ENCODE measurements at regions not wholly inside any gene's neighbourhood (a gene's known extent, or its start where the extent isn't known, plus 50 kb on each side); places are given as distances from the start of the nearest gene placed in this dataset.

- no peak for DNase-seq (ENCODE audit: low spot score)
Measured at GRCh38 chr1:30419831-30420230, 303.6 kb downstream of the MATN1 start.

- DNase-seq (ENCODE audit: low spot score): no peak
Measured at GRCh38 chr1:30418939-30419720, 304.3 kb downstream of the MATN1 start.

- DNase-seq (ENCODE audit: low spot score): no peak
Measured at GRCh38 chr1:30418061-30418938, 305.1 kb downstream of the MATN1 start.

- DNase-seq (ENCODE audit: low spot score): no peak
Measured at GRCh38 chr1:30417701-30418046, 305.7 kb downstream of the MATN1 start.

GRCh38 chr1:30417001-30417700 lies 306.2 kb downstream of the MATN1 start:
- DNase-seq (ENCODE audit: low spot score): no peak

DNA sequence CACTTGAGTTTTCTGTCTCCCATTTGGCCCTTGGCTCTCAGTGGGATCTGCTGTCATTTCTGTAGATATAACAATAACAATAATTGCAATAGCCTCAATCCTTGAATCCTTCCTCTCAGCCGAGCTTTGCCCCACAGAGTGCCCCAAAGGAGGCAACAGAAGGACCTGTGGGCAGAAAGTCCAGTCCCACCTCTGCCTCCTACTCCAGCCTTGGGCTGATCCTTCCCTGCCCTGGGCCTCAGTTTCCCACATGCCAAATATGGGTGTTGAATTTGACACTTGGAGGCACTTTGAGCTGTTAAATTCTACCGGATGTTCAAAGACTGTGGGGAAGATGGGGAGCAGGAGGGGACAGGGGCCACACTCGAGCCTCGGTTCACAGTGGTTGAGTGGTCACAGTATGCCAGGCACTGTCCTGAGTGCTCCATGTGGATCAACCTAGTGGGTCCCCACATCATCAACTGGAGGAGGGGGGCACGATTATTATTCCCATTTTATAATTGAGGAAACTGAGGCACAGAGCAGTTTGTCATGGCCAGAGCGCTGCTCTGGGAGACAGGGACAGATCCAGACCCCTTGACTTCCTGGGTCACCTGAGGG lies 307.1 kb downstream of the MATN1 start:
- no peak for DNase-seq (ENCODE audit: low spot score)

DNA sequence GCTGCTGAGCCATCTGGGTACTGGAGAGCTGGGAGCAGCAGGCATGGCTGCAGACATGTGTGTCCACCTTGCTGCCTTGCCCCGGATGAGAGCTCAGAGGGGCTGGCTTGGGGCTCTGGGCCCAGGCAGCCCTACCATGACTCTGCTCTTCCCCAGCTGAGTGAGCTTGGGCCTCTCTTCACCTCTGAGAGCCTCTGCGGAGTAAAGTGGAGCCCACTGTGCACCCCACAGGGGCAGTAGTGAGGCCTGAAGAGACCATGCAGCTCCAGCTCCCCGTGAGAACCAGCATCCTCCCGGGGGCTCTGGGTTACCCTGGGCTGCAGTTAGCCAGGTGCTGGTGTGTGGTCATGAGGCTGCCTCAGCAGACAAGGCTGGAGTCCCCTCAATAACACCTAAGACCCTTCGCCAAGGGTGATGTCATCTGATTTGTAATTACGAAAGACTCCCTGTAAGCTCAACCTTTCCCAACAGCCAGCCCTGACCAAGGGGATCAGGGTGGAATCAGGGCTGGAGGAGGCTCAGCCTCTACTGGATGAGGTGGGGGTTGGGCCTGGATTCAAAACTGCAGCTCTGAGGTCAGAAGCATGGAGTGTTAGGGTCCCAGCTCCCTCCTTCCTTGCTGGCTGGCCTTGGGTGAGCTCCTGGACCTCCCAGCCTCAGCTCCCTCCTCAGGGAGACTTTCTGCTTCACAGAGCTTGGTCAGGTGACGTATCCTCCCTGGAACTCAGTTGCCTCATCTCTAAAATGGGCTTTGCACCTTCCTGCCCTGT lies 308.0 kb downstream of the MATN1 start:
- DNase-seq (ENCODE audit: low spot score): no peak

GRCh38 chr1:30414851-30415165 lies 308.6 kb downstream of the MATN1 start:
- DNase-seq (ENCODE audit: low spot score): no peak

DNA sequence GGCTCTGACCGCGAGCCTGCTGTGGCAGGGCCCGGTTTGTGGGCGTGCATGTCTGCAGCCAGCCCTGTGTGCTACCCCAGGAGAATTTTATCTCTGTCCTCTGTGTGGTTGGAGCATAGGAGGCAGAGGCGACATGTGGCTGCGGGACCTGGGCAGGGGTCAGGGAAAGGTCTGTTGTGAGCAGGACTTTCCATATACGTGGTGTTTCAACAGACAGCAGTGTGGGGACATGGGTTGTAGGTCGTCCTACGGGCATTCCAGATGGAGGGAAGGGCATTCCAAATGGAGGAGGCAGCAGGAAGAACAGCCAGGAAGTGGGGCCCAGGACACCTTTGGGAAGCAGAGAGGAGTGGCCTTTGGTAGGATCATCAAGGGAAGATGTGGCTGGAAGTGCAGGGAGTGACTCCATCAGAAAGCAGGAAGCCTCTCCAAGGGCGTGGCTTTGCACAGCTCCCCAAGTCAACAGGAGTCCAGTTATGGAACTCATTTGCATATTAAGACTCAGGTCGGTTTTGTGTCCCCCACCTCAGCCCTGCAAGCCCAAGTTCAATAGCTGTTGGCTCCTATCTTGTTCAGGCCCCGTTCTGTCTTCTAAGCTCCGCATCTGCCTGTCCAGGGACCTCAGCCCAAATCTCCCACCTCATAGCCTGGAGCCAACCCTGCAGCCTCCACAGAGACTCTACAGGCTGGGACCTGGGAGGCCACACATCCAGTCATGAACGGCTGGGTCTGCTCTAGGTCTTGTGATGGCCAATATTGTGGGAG lies 309.1 kb downstream of the MATN1 start:
- DNase-seq (ENCODE audit: low spot score): no peak

DNA sequence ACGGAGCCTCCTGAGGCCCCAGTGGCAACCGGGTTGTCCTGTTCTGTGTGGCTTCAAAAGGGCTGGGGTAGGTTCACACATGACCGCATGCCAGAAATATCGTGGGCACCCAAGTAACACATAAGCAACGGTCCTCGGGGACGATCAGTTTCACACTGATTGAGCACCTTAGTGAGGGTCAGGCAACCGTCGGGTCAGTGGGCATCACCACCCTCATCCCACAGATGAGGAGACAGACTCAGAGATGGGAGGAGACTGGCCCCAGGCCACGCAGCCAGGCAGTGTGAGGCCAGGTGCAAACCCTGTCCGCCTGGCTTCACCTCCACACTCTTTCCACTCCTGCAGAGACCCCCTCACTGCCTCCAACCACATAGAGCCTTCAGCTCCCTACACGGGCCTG lies 309.8 kb downstream of the MATN1 start:
- no peak for DNase-seq (ENCODE audit: low spot score)

GRCh38 chr1:30413111-30413440 lies 310.3 kb downstream of the MATN1 start:
- DNase-seq (ENCODE audit: low spot score): no peak

- DNase-seq (ENCODE audit: low spot score): no peak
Measured at GRCh38 chr1:30412241-30413110, 310.9 kb downstream of the MATN1 start.

GRCh38 chr1:30411206-30411605 lies 312.2 kb downstream of the MATN1 start:
- DNase-seq (ENCODE audit: low spot score): no peak

DNA sequence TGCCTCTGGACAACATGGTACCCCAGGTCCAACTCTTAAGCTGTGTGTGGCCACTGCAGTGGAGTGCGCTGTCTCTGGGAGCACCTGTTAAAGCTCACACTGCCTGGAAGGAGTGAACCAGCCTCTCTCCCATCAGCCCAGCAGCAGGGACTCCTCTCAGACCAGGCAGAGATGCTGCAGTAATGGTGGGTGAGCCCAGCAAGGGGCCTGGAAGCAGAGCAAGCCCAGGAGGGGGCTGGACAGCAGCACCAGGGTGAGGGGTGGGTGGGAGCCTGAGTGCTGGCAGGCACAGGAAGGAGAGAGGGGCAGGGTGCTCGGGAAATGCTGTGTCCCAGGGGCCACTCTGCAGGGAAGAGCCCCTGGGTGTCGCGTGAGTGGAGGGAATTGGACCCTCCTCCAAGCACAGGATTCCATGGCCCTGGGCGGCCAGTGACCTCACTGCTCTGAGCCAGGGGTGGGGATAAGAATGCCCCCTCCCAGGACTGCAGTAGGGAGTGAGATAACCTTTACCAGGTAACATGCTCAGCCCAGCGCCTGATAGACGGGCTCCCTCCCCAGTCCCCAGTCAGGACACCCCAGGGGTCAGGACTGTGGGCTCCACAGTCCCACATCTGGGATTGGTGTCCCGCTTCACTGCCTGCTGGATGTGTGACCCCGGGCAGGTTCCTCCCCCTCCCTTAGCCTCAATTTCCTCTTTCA lies 313.1 kb downstream of the MATN1 start:
- DNase-seq (ENCODE audit: low spot score): no peak

- no peak for DNase-seq (ENCODE audit: low spot score)
Measured at GRCh38 chr1:30409476-30410152, 313.8 kb downstream of the MATN1 start.

- DNase-seq (ENCODE audit: low spot score): no peak
Measured at GRCh38 chr1:30407865-30408580, 315.4 kb downstream of the MATN1 start.

DNA sequence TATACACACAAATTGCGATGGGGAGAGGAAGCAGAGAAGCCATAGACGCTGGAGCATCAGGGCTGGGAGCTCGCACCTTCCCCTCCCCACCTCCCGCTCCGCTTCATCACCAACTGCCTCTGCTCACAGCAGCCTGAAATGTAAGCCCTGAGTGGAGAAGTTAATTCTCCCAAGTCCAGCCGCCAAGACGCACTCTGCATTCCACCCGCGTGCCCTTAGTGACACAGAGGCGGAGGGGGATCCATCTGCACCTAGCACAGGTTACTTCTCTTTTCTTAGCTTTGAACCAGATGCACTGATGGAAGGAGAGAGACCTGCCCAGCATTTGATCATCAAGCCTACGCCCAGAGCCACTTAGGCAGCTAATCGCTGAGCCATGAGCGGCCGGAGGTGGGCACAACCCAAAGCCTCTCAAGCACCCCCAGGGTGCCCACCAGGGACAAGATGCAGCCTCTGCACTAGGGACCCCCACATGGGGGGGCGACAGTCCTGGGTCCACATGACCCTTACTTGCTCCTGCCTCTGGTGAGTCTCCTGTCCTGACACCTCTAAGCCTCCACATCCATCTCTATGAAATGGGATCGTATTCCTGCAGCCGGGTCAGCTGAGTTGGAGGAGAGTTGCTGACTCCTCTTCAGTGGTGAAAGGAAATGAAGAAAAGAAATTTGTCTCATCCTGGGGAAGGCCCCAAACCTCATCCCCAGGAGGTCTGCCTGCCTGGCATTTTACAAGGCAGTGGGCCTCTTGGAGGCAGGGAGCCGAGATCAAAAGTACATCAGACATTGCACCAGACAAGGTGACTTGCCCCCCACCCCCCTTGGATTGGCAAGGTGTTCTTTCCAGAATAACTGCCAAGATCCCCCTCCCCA lies 316.2 kb downstream of the MATN1 start:
- no peak for DNase-seq (ENCODE audit: low spot score)

Data from COLO829 (cell line).